Left renal cortex interstitium (tissue), 4 donors: ENCODE measurements at regions not wholly inside any gene's neighbourhood (a gene's known extent, or its start where the extent isn't known, plus 50 kb on each side); places are given as distances from the start of the nearest gene placed in this dataset.
"Not testable (repeated sequence)": the region's sequence is repeated elsewhere in the genome, so short reads cannot be mapped to it uniquely, and the experiment has no call there.

Experiments used
- DNase-seq, 4 donors: peaks; one replicate each; pipeline ENCODE4 v3.0.0-alpha.2; 2013; ENCODE audit warnings: low read depth in 4 of 4, low spot score in 2 of 4, missing footprints in 1 of 4

- no peak for DNase-seq
These were observed 80.1 kb upstream of the PTPRK start for GRCh38 chr6:128600397-128600951.

- no peak for DNase-seq
These were observed 78.6 kb upstream of the PTPRK start for GRCh38 chr6:128599036-128599435.

GRCh38 chr6:128598571-128598970 is 78.2 kb upstream of the PTPRK start:
- no peak for DNase-seq

GRCh38 chr6:128597956-128598355 is 77.6 kb upstream of the PTPRK start:
- no peak for DNase-seq

- no peak for DNase-seq
These were observed 76.6 kb upstream of the PTPRK start for GRCh38 chr6:128597004-128597403.

GRCh38 chr6:128595544-128595943 is 75.1 kb upstream of the PTPRK start:
- no peak for DNase-seq

GRCh38 chr6:128586095-128586494 is 65.7 kb upstream of the PTPRK start:
- no peak for DNase-seq

GRCh38 chr6:128580224-128581110 is 60.1 kb upstream of the PTPRK start:
- DNase-seq = no peak

- not testable (repeated sequence) for DNase-seq
These were observed 54.9 kb upstream of the PTPRK start for GRCh38 chr6:128575254-128575653.

GRCh38 chr6:128574402-128574801 is 54.0 kb upstream of the PTPRK start:
- no peak for DNase-seq

GRCh38 chr6:128573036-128573435 is 52.6 kb upstream of the PTPRK start:
- no peak for DNase-seq

GRCh38 chr6:128572294-128572693 is 51.9 kb upstream of the PTPRK start:
- no peak for DNase-seq

GRCh38 chr6:128570680-128571063 is 50.3 kb upstream of the PTPRK start:
- peak in 2 of 4 donors; percentile 2 to 4 for DNase-seq

GRCh38 chr6:128569732-128570679 is 49.6 kb upstream of the PTPRK start:
- peak in 2 of 4 donors; percentile 0 to 2 for DNase-seq
